ENCODE measurements at regions not wholly inside any gene's neighbourhood (a gene's known extent, or its start where the extent isn't known, plus 50 kb on each side); places are given as distances from the start of the nearest gene placed in this dataset.

GRCh38 chr10:4383651-4384098 is 442.3 kb upstream of the AKR1E2 start:
- Histone ChIP-seq H3K4me3 (ENCODE audit: insufficient read depth, low read length, poor library complexity, severe bottlenecking) (no peak overlapping the region), H3K27me3 (ENCODE audit: low read length) (no peaks in the 10 kb centered on the region), H3K9me3 (ENCODE audit: insufficient read depth, low read length) (no peaks in the 10 kb centered on the region), H3K27ac (ENCODE audit: low read depth, low read length) (no peak overlapping the region), H3K4me2 (ENCODE audit: low read depth, low read length, poor library complexity, severe bottlenecking) (no peak overlapping the region), H3K9me2 (replicated peaks; ENCODE audit: insufficient read depth, low read length) (no peaks in the 10 kb centered on the region), H3K79me2 (ENCODE audit: insufficient read depth, low read length) (no peaks in the 10 kb centered on the region), H3K36me3 (ENCODE audit: low read length) (no peaks in the 10 kb centered on the region), H3F3A (ENCODE audit: insufficient read depth) (no peaks in the 10 kb centered on the region), H2AFZ (ENCODE audit: low read depth, low read length, severe bottlenecking) (no peak overlapping the region), H3K9ac (ENCODE audit: low read length) (no peak overlapping the region), H4K20me1 (ENCODE audit: low read depth, low read length) (no peaks in the 10 kb centered on the region)
- TF ChIP-seq EZH2phosphoT487 (conservative IDR thresholded peaks at IDR 0.05; ENCODE audit: low read length) = no peak
- TF ChIP-seq, protein P1, sequence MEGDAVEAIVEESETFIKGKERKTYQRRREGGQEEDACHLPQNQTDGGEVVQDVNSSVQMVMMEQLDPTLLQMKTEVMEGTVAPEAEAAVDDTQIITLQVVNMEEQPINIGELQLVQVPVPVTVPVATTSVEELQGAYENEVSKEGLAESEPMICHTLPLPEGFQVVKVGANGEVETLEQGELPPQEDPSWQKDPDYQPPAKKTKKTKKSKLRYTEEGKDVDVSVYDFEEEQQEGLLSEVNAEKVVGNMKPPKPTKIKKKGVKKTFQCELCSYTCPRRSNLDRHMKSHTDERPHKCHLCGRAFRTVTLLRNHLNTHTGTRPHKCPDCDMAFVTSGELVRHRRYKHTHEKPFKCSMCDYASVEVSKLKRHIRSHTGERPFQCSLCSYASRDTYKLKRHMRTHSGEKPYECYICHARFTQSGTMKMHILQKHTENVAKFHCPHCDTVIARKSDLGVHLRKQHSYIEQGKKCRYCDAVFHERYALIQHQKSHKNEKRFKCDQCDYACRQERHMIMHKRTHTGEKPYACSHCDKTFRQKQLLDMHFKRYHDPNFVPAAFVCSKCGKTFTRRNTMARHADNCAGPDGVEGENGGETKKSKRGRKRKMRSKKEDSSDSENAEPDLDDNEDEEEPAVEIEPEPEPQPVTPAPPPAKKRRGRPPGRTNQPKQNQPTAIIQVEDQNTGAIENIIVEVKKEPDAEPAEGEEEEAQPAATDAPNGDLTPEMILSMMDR (IDR thresholded peaks at IDR 0.05; ENCODE audit: insufficient read depth, low read length, poor library complexity, severe bottlenecking) = no peak

GRCh38 chr10:4382811-4383210 is 443.2 kb upstream of the AKR1E2 start:
- no peaks in the 10 kb centered on the region for H3K79me2 ChIP-seq (ENCODE audit: insufficient read depth, low read length)
- no peak for TF ChIP-seq EZH2phosphoT487 (conservative IDR thresholded peaks at IDR 0.05; ENCODE audit: low read length)
- TF ChIP-seq, protein P1 (IDR thresholded peaks at IDR 0.05; ENCODE audit: insufficient read depth, low read length, poor library complexity, severe bottlenecking) = no peak
- no peaks in the 10 kb centered on the region for H3K9me2 ChIP-seq (replicated peaks; ENCODE audit: insufficient read depth, low read length)
- H3K9me3 ChIP-seq (ENCODE audit: insufficient read depth, low read length) = no peaks in the 10 kb centered on the region
- no peak overlapping the region for H2AFZ ChIP-seq (ENCODE audit: low read depth, low read length, severe bottlenecking)
- no peak overlapping the region for H3K27ac ChIP-seq (ENCODE audit: low read depth, low read length)
- H3K27me3 ChIP-seq (ENCODE audit: low read length) = no peaks in the 10 kb centered on the region
- no peaks in the 10 kb centered on the region for H4K20me1 ChIP-seq (ENCODE audit: low read depth, low read length)
- no peak overlapping the region for H3K9ac ChIP-seq (ENCODE audit: low read length)
- H3K4me3 ChIP-seq (ENCODE audit: insufficient read depth, low read length, poor library complexity, severe bottlenecking) = no peak overlapping the region
- no peaks in the 10 kb centered on the region for H3F3A ChIP-seq (ENCODE audit: insufficient read depth)
- H3K4me2 ChIP-seq (ENCODE audit: low read depth, low read length, poor library complexity, severe bottlenecking) = no peak overlapping the region
- no peaks in the 10 kb centered on the region for H3K36me3 ChIP-seq (ENCODE audit: low read length)

GRCh38 chr10:4373612-4374011 is 452.4 kb upstream of the AKR1E2 start:
- H3K9me2 ChIP-seq (replicated peaks; ENCODE audit: insufficient read depth, low read length) = no peaks in the 10 kb centered on the region
- no peaks in the 10 kb centered on the region for H3F3A ChIP-seq (ENCODE audit: insufficient read depth)
- no peak overlapping the region for H3K27ac ChIP-seq (ENCODE audit: low read depth, low read length)
- TF ChIP-seq EZH2phosphoT487 (conservative IDR thresholded peaks at IDR 0.05; ENCODE audit: low read length) = no peak
- TF ChIP-seq, protein P1 (IDR thresholded peaks at IDR 0.05; ENCODE audit: insufficient read depth, low read length, poor library complexity, severe bottlenecking) = no peak
- no peaks in the 10 kb centered on the region for H3K79me2 ChIP-seq (ENCODE audit: insufficient read depth, low read length)
- H4K20me1 ChIP-seq (ENCODE audit: low read depth, low read length) = no peaks in the 10 kb centered on the region
- no peak overlapping the region for H2AFZ ChIP-seq (ENCODE audit: low read depth, low read length, severe bottlenecking)
- H3K9ac ChIP-seq (ENCODE audit: low read length) = no peak overlapping the region
- H3K9me3 ChIP-seq (ENCODE audit: insufficient read depth, low read length) = no peaks in the 10 kb centered on the region
- no peaks in the 10 kb centered on the region for H3K36me3 ChIP-seq (ENCODE audit: low read length)
- no peaks in the 10 kb centered on the region for H3K27me3 ChIP-seq (ENCODE audit: low read length)
- H3K4me3 ChIP-seq (ENCODE audit: insufficient read depth, low read length, poor library complexity, severe bottlenecking) = no peak overlapping the region
- no peak overlapping the region for H3K4me2 ChIP-seq (ENCODE audit: low read depth, low read length, poor library complexity, severe bottlenecking)
